GM23248 (cell line): ENCODE measurements at regions not wholly inside any gene's neighbourhood (a gene's known extent, or its start where the extent isn't known, plus 50 kb on each side); places are given as distances from the start of the nearest gene placed in this dataset.

ENCODE experiments used
- EZH2 ChIP-seq: fragments of 200-600 bp; sonication (generic); IDR thresholded peaks from 2 replicates; pipeline ENCODE4 v1.6.1; 2018; ENCODE audit warnings: antibody characterized with exemption, mild to moderate bottlenecking; ENCODE audit not compliant: insufficient read depth, poor library complexity, severe bottlenecking
- EZH2phosphoT487 ChIP-seq: fragments of 200-600 bp; sonication (generic); IDR thresholded peaks from 2 replicates; pipeline ENCODE4 v1.6.1; 2018; ENCODE audit warnings: antibody characterized with exemption, moderate library complexity, mild to moderate bottlenecking, low read depth; ENCODE audit not compliant: insufficient read depth

DNA sequence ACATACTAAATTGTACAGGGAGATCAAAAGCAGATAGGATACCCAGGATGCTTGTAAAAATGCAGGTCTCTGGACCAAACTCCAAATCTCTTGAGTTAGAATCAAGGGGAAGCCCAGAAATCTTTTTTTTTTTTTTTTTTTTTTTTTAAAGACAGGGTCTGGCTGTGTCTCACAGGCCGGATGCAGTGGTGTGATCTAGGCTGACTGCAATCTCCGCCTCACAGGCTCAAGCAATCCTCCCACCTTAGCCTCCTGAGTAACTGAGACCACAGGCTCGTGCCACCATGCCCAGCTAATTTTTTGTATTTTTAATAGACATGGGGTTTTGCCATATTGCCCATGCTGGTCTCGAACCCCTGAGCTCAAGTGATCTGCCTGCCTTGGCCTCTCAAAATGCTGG is 373.5 kb downstream of the SHQ1 start:
- TF ChIP-seq EZH2 (no peak), EZH2phosphoT487 (no peak)
